ENCODE measurements at regions not wholly inside any gene's neighbourhood (a gene's known extent, or its start where the extent isn't known, plus 50 kb on each side); places are given as distances from the start of the nearest gene placed in this dataset.

- no peak for DNase-seq
These were observed 299.3 kb upstream of the SALL1 start for GRCh38 chr16:51450376-51450775.

GRCh38 chr16:51449441-51449840, 298.4 kb upstream of the SALL1 start:
- no peak for DNase-seq

GRCh38 chr16:51445250-51445649, 294.2 kb upstream of the SALL1 start:
- no peak for DNase-seq

GRCh38 chr16:51443934-51444333, 292.9 kb upstream of the SALL1 start:
- no peak for DNase-seq

GRCh38 chr16:51442141-51442870, 291.2 kb upstream of the SALL1 start:
- DNase-seq: no peak

GRCh38 chr16:51440131-51440889, 289.2 kb upstream of the SALL1 start:
- no peak for DNase-seq

GRCh38 chr16:51439271-51439670, 288.2 kb upstream of the SALL1 start:
- DNase-seq: no peak

- DNase-seq: no peak
These were observed 285.7 kb upstream of the SALL1 start for GRCh38 chr16:51436742-51437141.

- DNase-seq: no peak
These were observed 283.6 kb upstream of the SALL1 start for GRCh38 chr16:51434567-51435198.

- no peak for DNase-seq
These were observed 282.5 kb upstream of the SALL1 start for GRCh38 chr16:51433599-51433998.

- DNase-seq: no peak
These were observed 280.6 kb upstream of the SALL1 start for GRCh38 chr16:51431517-51432241.

GRCh38 chr16:51430716-51431369, 279.8 kb upstream of the SALL1 start:
- no peak for DNase-seq

- DNase-seq: no peak
These were observed 278.0 kb upstream of the SALL1 start for GRCh38 chr16:51429041-51429440.

GRCh38 chr16:51427085-51427484, 276.0 kb upstream of the SALL1 start:
- DNase-seq: no peak

GRCh38 chr16:51426276-51426675, 275.2 kb upstream of the SALL1 start:
- DNase-seq: no peak

GRCh38 chr16:51420247-51420646, 269.2 kb upstream of the SALL1 start:
- no peak for DNase-seq

- no peak for DNase-seq
These were observed 268.7 kb upstream of the SALL1 start for GRCh38 chr16:51419768-51420167.

GRCh38 chr16:51418258-51418657, 267.2 kb upstream of the SALL1 start:
- DNase-seq: no peak

- DNase-seq: no peak
These were observed 265.9 kb upstream of the SALL1 start for GRCh38 chr16:51416926-51417325.

GRCh38 chr16:51410125-51410524, 259.1 kb upstream of the SALL1 start:
- DNase-seq: no peak

- DNase-seq: no peak
These were observed 258.1 kb upstream of the SALL1 start for GRCh38 chr16:51409001-51409675.

GRCh38 chr16:51408357-51408756, 257.3 kb upstream of the SALL1 start:
- DNase-seq: no peak

All from NCI-H2171 (cell line).